Stimulated activated CD8-positive, alpha-beta memory T cell treated with anti-CD3 and anti-CD28 coated beads, Interleukin-4, amount 100 ng/mL, for 24 hours (primary cell): ENCODE measurements at regions not wholly inside any gene's neighbourhood (a gene's known extent, or its start where the extent isn't known, plus 50 kb on each side); places are given as distances from the start of the nearest gene placed in this dataset.

Experiments used
- DNase-seq: peaks from one replicate; pipeline ENCODE4 v3.0.0-alpha.2; 2020; ENCODE audit warnings: low read depth

DNA sequence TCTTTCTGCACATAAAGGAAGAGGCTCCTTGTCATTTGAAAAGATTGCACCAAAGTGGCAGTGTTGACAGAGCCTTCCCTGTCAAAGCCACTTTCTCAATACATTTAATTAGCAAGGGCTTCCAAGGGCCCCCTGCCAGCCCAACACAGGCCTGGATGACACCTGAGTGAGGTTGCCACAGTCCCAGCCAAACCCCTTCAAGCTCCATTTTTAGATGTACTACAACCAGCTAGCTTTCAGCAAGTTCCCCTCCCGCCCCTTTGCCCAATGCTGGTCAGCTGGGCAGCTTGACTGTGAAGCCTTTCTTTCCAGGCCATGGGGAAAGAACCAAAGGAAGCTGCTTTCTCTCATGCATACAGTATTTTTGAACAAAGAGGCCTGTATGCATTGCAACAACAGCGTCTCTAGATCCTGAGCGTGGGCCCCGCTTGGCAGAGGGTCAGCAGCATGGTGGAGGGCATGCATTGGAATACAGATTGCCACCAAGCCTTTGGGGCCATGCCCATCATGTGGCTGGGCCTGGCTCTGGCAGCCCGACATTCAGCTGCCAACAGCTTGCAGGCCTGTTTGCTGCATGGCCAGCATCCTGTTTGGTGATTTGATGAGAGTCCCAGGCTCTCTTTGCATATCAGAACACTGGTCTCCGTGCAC, 261.1 kb upstream of the GATB start:
- DNase-seq = no peak

- DNase-seq = no peak
Observed at GRCh38 chr4:152020073-152020472, 259.3 kb upstream of the GATB start.

DNA sequence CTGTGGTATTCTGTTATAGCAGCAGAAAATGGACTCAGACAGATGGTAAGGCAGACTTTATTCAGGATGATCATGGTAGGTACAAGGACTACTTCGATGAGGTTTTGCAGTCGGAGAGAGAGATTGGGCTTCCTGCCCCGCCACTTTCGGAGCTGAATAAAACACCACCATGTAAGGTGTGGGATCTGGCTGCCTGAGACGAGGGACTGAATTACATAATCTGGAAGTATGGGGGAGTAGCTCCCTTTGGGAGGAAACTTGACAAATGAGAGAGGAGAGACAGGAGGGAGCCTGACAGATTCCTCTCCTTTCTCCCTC, 255.5 kb upstream of the GATB start:
- no peak for DNase-seq

DNA sequence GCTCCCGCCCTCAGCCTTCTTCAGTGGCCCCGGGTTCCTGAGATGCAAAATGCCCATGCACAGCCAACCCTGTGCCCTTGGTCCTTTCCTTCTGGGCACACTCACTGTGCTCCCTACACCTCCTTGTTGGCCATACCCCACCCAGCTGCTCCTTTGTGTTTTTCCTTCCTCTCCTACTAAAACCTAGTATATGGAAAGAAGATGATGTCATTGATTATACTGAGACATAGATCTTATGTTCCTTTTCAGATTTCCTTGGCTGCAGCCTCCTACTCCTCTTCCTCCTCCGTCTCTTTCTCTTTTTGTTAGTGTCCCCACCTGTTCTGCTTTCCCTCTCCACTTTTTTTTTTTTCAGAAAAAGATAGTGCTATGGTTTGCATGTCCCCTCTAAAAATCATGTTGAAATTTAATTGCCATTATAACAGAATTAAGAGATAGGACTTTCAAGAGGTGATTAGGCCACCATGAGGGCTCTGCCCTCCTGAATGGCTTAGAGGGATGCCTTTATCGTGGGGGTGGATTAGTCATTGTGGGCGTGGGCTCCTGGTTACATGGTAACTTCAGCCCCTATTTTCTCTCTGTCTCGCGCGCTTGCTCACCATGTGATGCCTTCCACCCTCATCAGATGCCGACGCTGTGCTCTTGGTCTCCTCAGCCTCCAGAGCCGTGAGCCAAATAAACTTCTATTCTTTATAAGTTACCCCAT, 254.9 kb upstream of the GATB start:
- no peak for DNase-seq

- DNase-seq = peak; percentile 23
Observed at GRCh38 chr4:152014280-152014679, 253.5 kb upstream of the GATB start.

DNA sequence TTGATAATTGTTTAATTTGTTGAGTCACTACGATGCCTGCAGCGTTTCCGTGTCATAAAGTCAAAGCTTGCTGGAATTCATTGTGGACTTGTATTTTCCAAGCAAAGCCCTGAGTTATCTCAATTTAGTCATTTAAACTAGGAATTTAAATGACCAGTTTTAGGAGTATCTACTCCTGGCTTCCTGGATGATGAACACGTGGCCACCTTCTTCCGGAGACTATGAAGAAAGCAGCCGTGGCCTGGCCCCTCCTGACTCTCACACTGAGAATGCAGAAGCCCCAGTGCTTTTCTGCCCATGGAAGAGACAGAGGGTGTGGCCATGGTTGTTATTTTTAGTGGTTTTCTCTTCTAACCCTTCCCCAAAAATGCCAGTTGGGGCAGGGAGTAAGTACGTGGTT, 250.7 kb upstream of the GATB start:
- no peak for DNase-seq

GRCh38 chr4:152010710-152011079, 249.9 kb upstream of the GATB start:
- no peak for DNase-seq

- DNase-seq = no peak
Observed at GRCh38 chr4:152009983-152010709, 249.3 kb upstream of the GATB start.

- no peak for DNase-seq
Observed at GRCh38 chr4:152009031-152009670, 248.3 kb upstream of the GATB start.

- no peak for DNase-seq
Observed at GRCh38 chr4:152007111-152007510, 246.3 kb upstream of the GATB start.

- no peak for DNase-seq
Observed at GRCh38 chr4:152004801-152005200, 244.0 kb upstream of the GATB start.

DNA sequence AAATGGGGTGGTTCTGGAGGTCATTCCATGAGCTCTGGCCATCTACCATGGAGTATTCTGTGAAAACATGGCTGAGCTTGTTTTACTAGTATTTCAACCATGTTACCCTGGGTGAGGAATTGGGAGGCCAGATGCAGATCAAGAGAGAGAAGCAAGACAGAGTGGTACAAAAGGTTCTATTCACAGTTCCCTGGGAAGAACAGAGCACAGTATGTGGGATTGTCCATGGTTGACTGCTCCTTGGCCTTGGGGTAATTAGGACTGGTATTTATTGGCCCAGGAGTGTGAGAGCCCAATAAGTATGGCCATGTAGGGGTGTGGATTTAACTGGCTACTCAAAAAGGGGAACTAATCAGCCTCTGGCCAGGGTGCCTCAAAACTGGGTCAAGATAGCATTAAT, 239.7 kb upstream of the GATB start:
- no peak for DNase-seq

DNA sequence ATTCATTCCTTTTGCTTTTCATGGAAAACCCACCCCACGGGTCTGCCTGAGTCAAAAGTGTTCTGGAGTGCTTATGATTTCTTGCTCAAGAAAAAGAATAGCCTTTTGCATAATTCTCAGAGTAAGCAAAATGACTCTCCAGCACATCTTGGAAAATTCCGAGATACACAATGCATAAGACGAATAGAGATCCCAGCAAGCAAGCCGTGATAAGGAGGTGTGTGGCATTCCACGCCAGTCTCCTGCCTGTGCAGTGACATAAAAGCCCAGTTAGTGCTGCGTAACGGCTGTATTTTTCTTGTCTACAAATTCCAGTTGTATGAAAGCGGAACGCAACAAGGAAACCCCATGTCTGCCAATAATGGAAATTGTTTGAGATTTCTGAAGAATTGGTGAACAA, 237.9 kb upstream of the GATB start:
- DNase-seq = no peak

DNA sequence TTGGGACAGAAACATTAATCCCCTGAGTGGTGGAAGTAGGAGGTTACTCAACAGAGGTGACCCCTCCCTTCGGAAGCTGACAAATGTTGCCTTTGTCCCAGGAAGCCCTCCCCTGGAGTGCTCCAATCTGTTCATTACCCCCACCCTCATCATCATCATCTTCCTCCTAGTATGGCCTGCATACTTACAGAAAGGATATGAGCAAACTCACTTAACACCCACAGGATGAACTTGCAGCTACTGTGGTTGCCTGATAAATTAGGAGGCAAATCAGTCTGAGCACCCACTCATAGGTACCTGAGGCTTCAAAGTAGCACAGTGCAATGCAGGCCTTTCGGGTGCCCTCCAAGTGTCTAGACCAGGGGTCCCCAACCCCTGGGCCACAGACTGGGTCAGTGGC, 236.7 kb upstream of the GATB start:
- no peak for DNase-seq

- no peak for DNase-seq
Observed at GRCh38 chr4:151994429-151994828, 233.6 kb upstream of the GATB start.

DNA sequence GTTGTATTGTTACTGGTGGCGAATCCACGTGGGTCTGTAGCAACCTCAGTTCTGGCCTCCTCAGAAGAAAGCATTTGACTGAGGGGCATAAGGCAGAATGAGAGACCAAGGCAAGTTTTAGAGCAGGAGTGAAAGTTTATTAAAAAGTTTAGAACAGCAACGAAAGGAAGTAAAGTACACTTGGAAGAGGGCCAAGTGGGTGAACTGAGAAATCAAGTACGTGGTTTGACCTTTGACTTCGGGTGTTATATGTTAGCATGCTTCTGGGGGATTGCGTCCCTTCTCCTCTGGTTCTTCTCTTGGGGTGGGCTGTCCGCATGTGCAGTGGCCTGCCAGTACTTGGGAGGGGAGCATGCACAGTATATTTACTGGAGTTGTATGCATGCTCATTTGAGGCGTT, 232.7 kb upstream of the GATB start:
- DNase-seq = no peak

GRCh38 chr4:151992332-151993154, 231.7 kb upstream of the GATB start:
- DNase-seq = no peak

GRCh38 chr4:151991884-151992167, 231.0 kb upstream of the GATB start:
- no peak for DNase-seq

GRCh38 chr4:151991001-151991883, 230.4 kb upstream of the GATB start:
- no peak for DNase-seq

- no peak for DNase-seq
Observed at GRCh38 chr4:151990201-151990600, 229.4 kb upstream of the GATB start.

DNA sequence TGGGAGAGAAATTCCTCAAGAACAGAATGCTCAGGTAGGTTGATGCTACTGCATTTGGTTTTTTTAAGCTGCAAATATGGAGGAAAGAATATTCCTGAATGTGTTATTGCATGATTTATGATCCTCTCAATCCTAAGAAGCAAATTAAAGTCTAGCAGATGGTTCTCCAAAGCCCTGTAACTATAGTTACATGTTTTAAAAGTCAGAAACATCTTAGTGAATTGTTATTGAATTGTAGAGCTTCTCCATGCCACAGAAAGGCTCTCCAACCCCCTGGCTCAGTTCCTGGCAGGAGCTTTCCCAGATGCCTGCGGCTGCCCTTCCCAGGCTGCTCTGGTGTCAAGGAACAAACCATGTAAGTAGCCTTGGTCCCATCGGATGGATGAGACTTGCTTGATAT, 227.8 kb upstream of the GATB start:
- DNase-seq = no peak
